CD4-positive, alpha-beta T cell (primary cell): ENCODE measurements at regions not wholly inside any gene's neighbourhood (a gene's known extent, or its start where the extent isn't known, plus 50 kb on each side); places are given as distances from the start of the nearest gene placed in this dataset.

Source experiments
- ATAC-seq: fragments of 200-7000 bp; cut with Tn5 transposase; one replicate; pipeline ENCODE4 v1.10.0; 2022; ENCODE audit warnings: mild to moderate bottlenecking; ENCODE audit not compliant: poor library complexity
- CTCF ChIA-PET: fragments of 350-600 bp; sonication (Branson Sonifier 250); formaldehyde crosslinking; loops from one replicate; lab custom pipeline; 2021; ENCODE audit warnings: antibody characterized with exemption, inconsistent platforms; lab: Charles Lee
- POLR2A ChIA-PET: fragments of 350-600 bp; sonication (Branson Sonifier 250); formaldehyde crosslinking; loops from one replicate; lab custom pipeline; 2021; ENCODE audit warnings: antibody characterized with exemption, inconsistent platforms; lab: Charles Lee
- DNase-seq, 14 experiments: peaks; one replicate each; pipeline ENCODE4 v3.0.0-alpha.2; 2013 to 2020; ENCODE audit warnings: mixed read lengths in 2 of 14
- H3K27ac ChIP-seq, 2 donors: one replicate each; pipeline versions ENCODE4 v1.5.1 to v1.7.0; 2013; ENCODE audit warnings: low read length in 2 of 2, low read depth in 1 of 2, mild to moderate bottlenecking in 1 of 2
- H3K27me3 ChIP-seq, 2 experiments: 1 replicate in 1 of 2; 2 replicates in 1 of 2; pipeline versions ENCODE4 v1.6.1 to v1.7.0; 2013; ENCODE audit warnings: low read length in 2 of 2, control low read depth in 1 of 2, mild to moderate bottlenecking in 1 of 2, moderate library complexity in 1 of 2; ENCODE audit not compliant: insufficient read depth in 2 of 2, control insufficient read depth in 1 of 2
- H3K36me3 ChIP-seq: one replicate; pipeline ENCODE4 v1.6.1; 2013; ENCODE audit warnings: low read length, control low read depth; ENCODE audit not compliant: insufficient read depth
- H3K4me1 ChIP-seq: one replicate; pipeline ENCODE4 v1.6.1; 2013; ENCODE audit warnings: low read length, control low read depth; ENCODE audit not compliant: insufficient read depth
- H3K4me3 ChIP-seq: one replicate; pipeline ENCODE4 v1.5.1; 2013; ENCODE audit warnings: mild to moderate bottlenecking, low read length, moderate library complexity
- H3K9me3 ChIP-seq, 2 experiments: 1 replicate in 1 of 2; 2 replicates in 1 of 2; pipeline versions ENCODE4 v1.6.1 to v1.7.0; 2013; ENCODE audit warnings: low read length in 2 of 2, mild to moderate bottlenecking in 2 of 2, control low read depth in 1 of 2, moderate library complexity in 1 of 2; ENCODE audit not compliant: control insufficient read depth in 1 of 2, insufficient read depth in 1 of 2
- H3K27ac Mint-ChIP-seq: one replicate; pipeline ENCODE4 v1.8.0; 2020; ENCODE audit warnings: mixed read lengths
- H3K27me3 Mint-ChIP-seq: one replicate; pipeline ENCODE4 v1.8.0; 2021; ENCODE audit warnings: mixed read lengths
- H3K36me3 Mint-ChIP-seq: one replicate; pipeline ENCODE4 v1.8.0; 2021; ENCODE audit warnings: low read depth, mixed read lengths
- H3K4me1 Mint-ChIP-seq: one replicate; pipeline ENCODE4 v1.8.0; 2021; ENCODE audit warnings: low read depth, mixed read lengths
- H3K4me3 Mint-ChIP-seq: one replicate; pipeline ENCODE4 v1.8.0; 2020; ENCODE audit warnings: mild to moderate bottlenecking, mixed read lengths
- H3K9me3 Mint-ChIP-seq: one replicate; pipeline ENCODE4 v1.8.0; 2020; ENCODE audit warnings: mixed read lengths
- intact Hi-C, 2 experiments: fragments of 100-400 bp; cut with DNase I in 1 of 2; cut with micrococcal nuclease in 1 of 2; formaldehyde crosslinking; loops; one replicate each; pipeline versions ENCODE4 v1.15.1 to v1.9.0; 2023 to 2025; cut with DNase I, micrococcal nuclease
- TF ChIP-seq, protein P1 (sequence below): fragments of 200-600 bp; IDR thresholded peaks from one replicate; pipeline ENCODE4 v1.8.0; 2022; ENCODE audit warnings: antibody characterized with exemption, mild to moderate bottlenecking

DNA sequence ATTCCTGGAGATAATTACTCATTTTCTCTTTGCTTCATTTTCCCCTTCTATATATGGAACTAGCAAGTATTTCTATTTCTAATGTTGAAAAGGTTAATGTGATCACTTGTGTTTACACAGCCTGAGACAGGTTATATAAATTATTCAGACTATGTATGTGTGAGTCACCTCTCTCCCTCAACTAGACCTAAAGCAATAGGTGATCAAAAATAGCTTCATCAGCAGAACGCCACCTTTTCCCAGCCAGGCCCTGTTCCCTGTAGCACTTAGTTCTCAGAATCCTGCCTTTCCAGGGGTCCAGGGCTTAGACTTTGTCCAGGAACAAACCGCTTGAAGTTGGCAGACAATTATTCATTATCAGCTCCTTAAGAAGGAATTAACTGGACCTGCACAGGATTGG is 125.3 kb upstream of the EXOC2 start:
- Histone ChIP-seq H3K36me3 (no peaks in the 10 kb centered on the region), H3K4me3 (no peak overlapping the region), H3K27ac (no peak overlapping the region), H3K9me3 (no peaks in the 10 kb centered on the region), H3K4me1 (peaks cover 4% of the 10 kb centered on the region), H3K27me3 (peaks cover 0 to 4% of the 10 kb centered on the region in 2 experiments)
- intact Hi-C loops = no loop called here
- DNase-seq (no peak), ATAC-seq (no peak)
- Mint-ChIP-seq H3K4me1 (no peaks in the 10 kb centered on the region), H3K9me3 (no peaks in the 10 kb centered on the region), H3K27ac (no peak overlapping the region), H3K36me3 (no peaks in the 10 kb centered on the region), H3K4me3 (no peak overlapping the region), H3K27me3 (peaks cover 47% of the 10 kb centered on the region)
- CTCF ChIA-PET = no interaction called here
- POLR2A ChIA-PET = no interaction called here
- TF ChIP-seq, protein P1, sequence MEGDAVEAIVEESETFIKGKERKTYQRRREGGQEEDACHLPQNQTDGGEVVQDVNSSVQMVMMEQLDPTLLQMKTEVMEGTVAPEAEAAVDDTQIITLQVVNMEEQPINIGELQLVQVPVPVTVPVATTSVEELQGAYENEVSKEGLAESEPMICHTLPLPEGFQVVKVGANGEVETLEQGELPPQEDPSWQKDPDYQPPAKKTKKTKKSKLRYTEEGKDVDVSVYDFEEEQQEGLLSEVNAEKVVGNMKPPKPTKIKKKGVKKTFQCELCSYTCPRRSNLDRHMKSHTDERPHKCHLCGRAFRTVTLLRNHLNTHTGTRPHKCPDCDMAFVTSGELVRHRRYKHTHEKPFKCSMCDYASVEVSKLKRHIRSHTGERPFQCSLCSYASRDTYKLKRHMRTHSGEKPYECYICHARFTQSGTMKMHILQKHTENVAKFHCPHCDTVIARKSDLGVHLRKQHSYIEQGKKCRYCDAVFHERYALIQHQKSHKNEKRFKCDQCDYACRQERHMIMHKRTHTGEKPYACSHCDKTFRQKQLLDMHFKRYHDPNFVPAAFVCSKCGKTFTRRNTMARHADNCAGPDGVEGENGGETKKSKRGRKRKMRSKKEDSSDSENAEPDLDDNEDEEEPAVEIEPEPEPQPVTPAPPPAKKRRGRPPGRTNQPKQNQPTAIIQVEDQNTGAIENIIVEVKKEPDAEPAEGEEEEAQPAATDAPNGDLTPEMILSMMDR = no peak

DNA sequence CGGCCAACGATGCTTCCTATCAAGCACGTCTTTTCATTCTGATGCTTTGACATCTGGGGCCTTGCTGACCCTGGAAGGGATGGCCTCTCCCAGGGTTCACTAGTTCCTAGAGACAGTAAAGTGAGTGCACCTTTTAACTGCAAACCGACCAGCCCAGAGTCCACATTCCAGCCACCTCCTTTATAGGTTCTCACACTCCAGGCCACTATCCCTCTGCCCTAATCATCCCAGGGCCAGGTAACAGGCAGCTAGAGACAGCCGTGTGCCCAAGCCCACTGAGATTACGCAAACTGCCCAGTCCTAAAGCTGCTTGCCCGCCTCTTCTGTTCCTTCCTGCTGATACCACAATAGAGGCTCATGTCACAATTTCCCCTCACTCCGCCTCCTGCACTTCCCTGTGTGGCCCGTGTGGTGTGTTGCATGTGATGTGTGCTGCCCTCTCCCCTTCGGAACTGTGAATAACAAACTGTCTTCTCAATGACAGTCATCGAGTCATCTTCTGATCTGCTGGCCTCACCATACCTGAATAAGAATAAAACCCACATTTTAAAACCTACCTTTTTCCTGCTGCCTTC is 123.7 kb upstream of the EXOC2 start:
- TF ChIP-seq, protein P1 = no peak
- no peaks in the 10 kb centered on the region for H3K36me3 ChIP-seq
- peaks cover 0 to 4% of the 10 kb centered on the region in 2 experiments for H3K27me3 ChIP-seq
- CTCF ChIA-PET = no interaction called here
- H3K36me3 Mint-ChIP-seq = no peaks in the 10 kb centered on the region
- H3K9me3 Mint-ChIP-seq = no peaks in the 10 kb centered on the region
- peaks cover 4% of the 10 kb centered on the region for H3K4me1 ChIP-seq
- no peaks in the 10 kb centered on the region for H3K9me3 ChIP-seq
- DNase-seq (peak in 2 of 14 experiments; percentile 11 to 21), ATAC-seq (no peak)
- intact Hi-C loops = no loop called here
- POLR2A ChIA-PET = no interaction called here
- peaks cover 33% of the 10 kb centered on the region for H3K27me3 Mint-ChIP-seq
- H3K27ac Mint-ChIP-seq = no peak overlapping the region
- H3K4me3 Mint-ChIP-seq = no peak overlapping the region
- H3K27ac ChIP-seq = no peak overlapping the region
- no peak overlapping the region for H3K4me3 ChIP-seq
- no peaks in the 10 kb centered on the region for H3K4me1 Mint-ChIP-seq

DNA sequence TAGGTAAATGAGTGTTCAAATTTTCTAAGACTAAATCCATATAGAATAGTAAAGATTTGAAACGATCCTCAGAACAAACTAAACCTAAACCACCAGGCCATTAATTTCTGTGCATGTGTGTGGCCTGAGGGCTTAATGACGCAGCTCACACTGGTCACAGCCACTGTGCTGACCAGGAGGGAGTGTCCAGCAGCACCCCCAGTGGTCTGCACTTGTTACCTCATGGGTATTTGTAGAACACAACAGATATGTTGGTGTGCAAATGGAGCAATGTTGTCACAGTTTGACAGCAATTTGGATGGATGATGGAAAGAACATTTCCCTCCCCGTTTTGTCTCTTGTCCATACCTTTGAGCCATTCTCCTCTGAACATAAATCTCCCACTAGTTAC is 122.4 kb upstream of the EXOC2 start:
- no peak for ATAC-seq
- H3K27me3 ChIP-seq = peaks cover 0 to 4% of the 10 kb centered on the region in 2 experiments
- CTCF ChIA-PET = interaction anchor here (1.8 kb wide), 1 partner anchor 582 kb away, joined by 4 read pairs; no protein-coding TSS in a partner anchor
- H3K27me3 Mint-ChIP-seq = peaks cover 24% of the 10 kb centered on the region
- no peak overlapping the region for H3K27ac ChIP-seq
- H3K36me3 ChIP-seq = no peaks in the 10 kb centered on the region
- no peak for DNase-seq
- no peak overlapping the region for H3K27ac Mint-ChIP-seq
- H3K4me3 Mint-ChIP-seq = no peak overlapping the region
- TF ChIP-seq, protein P1 = no peak
- H3K4me3 ChIP-seq = no peak overlapping the region
- peaks cover 4% of the 10 kb centered on the region for H3K4me1 ChIP-seq
- no peaks in the 10 kb centered on the region for H3K4me1 Mint-ChIP-seq
- POLR2A ChIA-PET = no interaction called here
- no peaks in the 10 kb centered on the region for H3K9me3 Mint-ChIP-seq
- intact Hi-C loops = no loop called here
- H3K9me3 ChIP-seq = no peaks in the 10 kb centered on the region
- no peaks in the 10 kb centered on the region for H3K36me3 Mint-ChIP-seq
